ENCODE measurements at regions not wholly inside any gene's neighbourhood (a gene's known extent, or its start where the extent isn't known, plus 50 kb on each side); places are given as distances from the start of the nearest gene placed in this dataset.
A peak's percentile ranks its signal among the peaks of the same experiment; 100 is the strongest.

GRCh38 chr5:68426586-68426985 lies 211.0 kb downstream of the PIK3R1 start:
- intact Hi-C loops (cut with DNase I), result no loop called here
- no peak for DNase-seq

- intact Hi-C loops (cut with DNase I), result no loop called here
- DNase-seq, result peak in 8 of 10 donors; percentile 25 to 95 (median 68)
These were observed 212.8 kb downstream of the PIK3R1 start for GRCh38 chr5:68428231-68428811.

GRCh38 chr5:68429510-68429909 lies 214.0 kb downstream of the PIK3R1 start:
- DNase-seq, result no peak
- intact Hi-C loops (cut with DNase I), result no loop called here

- intact Hi-C loops (cut with DNase I), result no loop called here
- DNase-seq, result no peak
These were observed 214.7 kb downstream of the PIK3R1 start for GRCh38 chr5:68430279-68430678.

- intact Hi-C loops (cut with DNase I), result no loop called here
- no peak for DNase-seq
These were observed 215.6 kb downstream of the PIK3R1 start for GRCh38 chr5:68431186-68431585.

GRCh38 chr5:68431601-68432337 lies 216.2 kb downstream of the PIK3R1 start:
- no peak for DNase-seq
- intact Hi-C loops (cut with DNase I), result no loop called here

- intact Hi-C loops (cut with DNase I), result no loop called here
- no peak for DNase-seq
These were observed 217.1 kb downstream of the PIK3R1 start for GRCh38 chr5:68432682-68433081.

GRCh38 chr5:68433526-68433922 lies 218.0 kb downstream of the PIK3R1 start:
- DNase-seq, result no peak
- intact Hi-C loops (cut with DNase I), result no loop called here

- DNase-seq, result peak; percentile 16 to 94 (median 52)
- intact Hi-C loops (cut with DNase I), result no loop called here
These were observed 218.6 kb downstream of the PIK3R1 start for GRCh38 chr5:68433923-68434879.

- intact Hi-C loops (cut with DNase I), result no loop called here
- no peak for DNase-seq
These were observed 220.1 kb downstream of the PIK3R1 start for GRCh38 chr5:68435611-68436010.

GRCh38 chr5:68436686-68437520 lies 221.3 kb downstream of the PIK3R1 start:
- DNase-seq, result no peak
- intact Hi-C loops (cut with DNase I), result no loop called here

- DNase-seq, result no peak
- intact Hi-C loops (cut with DNase I), result no loop called here
These were observed 223.3 kb downstream of the PIK3R1 start for GRCh38 chr5:68438876-68439275.

GRCh38 chr5:68440245-68440644 lies 224.7 kb downstream of the PIK3R1 start:
- intact Hi-C loops (cut with DNase I), result no loop called here
- DNase-seq, result no peak

GRCh38 chr5:68440651-68441050 lies 225.1 kb downstream of the PIK3R1 start:
- intact Hi-C loops (cut with DNase I), result no loop called here
- DNase-seq, result no peak

GRCh38 chr5:68441309-68442073 lies 225.9 kb downstream of the PIK3R1 start:
- intact Hi-C loops (cut with DNase I), result no loop called here
- no peak for DNase-seq

GRCh38 chr5:68443091-68443490 lies 227.5 kb downstream of the PIK3R1 start:
- DNase-seq, result no peak
- intact Hi-C loops (cut with DNase I), result no loop called here

- no peak for DNase-seq
- intact Hi-C loops (cut with DNase I), result no loop called here
These were observed 228.5 kb downstream of the PIK3R1 start for GRCh38 chr5:68444048-68444447.

GRCh38 chr5:68444833-68445232 lies 229.3 kb downstream of the PIK3R1 start:
- intact Hi-C loops (cut with DNase I), result no loop called here

GRCh38 chr5:68445257-68446069 lies 229.9 kb downstream of the PIK3R1 start:
- intact Hi-C loops (cut with DNase I), result no loop called here
- DNase-seq, result no peak

More at GRCh38 chr5:68444833-68445232, 229.3 kb downstream of the PIK3R1 start:
- DNase-seq, result no peak
